IPS-15b (cell line): ENCODE measurements at regions not wholly inside any gene's neighbourhood (a gene's known extent, or its start where the extent isn't known, plus 50 kb on each side); places are given as distances from the start of the nearest gene placed in this dataset.

Experiments
- H3K27me3 ChIP-seq: one replicate; pipeline ENCODE4 v1.6.1; 2013; ENCODE audit warnings: low read length; ENCODE audit not compliant: control insufficient read depth, insufficient read depth
- H3K36me3 ChIP-seq: one replicate; pipeline ENCODE4 v1.6.1; 2013; ENCODE audit warnings: low read length; ENCODE audit not compliant: control insufficient read depth, insufficient read depth
- H3K4me1 ChIP-seq: one replicate; pipeline ENCODE4 v1.6.1; 2013; ENCODE audit warnings: mild to moderate bottlenecking, low read length; ENCODE audit not compliant: control insufficient read depth, insufficient read depth
- H3K4me3 ChIP-seq: one replicate; pipeline ENCODE4 v1.5.1; 2013; ENCODE audit warnings: low read depth, low read length
- H3K9ac ChIP-seq: one replicate; pipeline ENCODE4 v1.6.1; 2013; ENCODE audit warnings: low read depth, mild to moderate bottlenecking, low read length
- H3K9me3 ChIP-seq: one replicate; pipeline ENCODE4 v1.6.1; 2013; ENCODE audit warnings: mild to moderate bottlenecking, low read length; ENCODE audit not compliant: control insufficient read depth, insufficient read depth

GRCh38 chrX:791479-792034, 161.0 kb downstream of the SHOX start:
- no peaks in the 10 kb centered on the region for H3K27me3 ChIP-seq
- no peaks in the 10 kb centered on the region for H3K36me3 ChIP-seq
- H3K9me3 ChIP-seq, result no peaks in the 10 kb centered on the region
- H3K4me3 ChIP-seq, result no peak overlapping the region
- no peak overlapping the region for H3K9ac ChIP-seq
- peaks cover 13% of the 10 kb centered on the region for H3K4me1 ChIP-seq

- no peaks in the 10 kb centered on the region for H3K27me3 ChIP-seq
- no peak overlapping the region for H3K9ac ChIP-seq
Measured at GRCh38 chrX:790783-791360, 160.3 kb downstream of the SHOX start.

GRCh38 chrX:790041-790506, 159.5 kb downstream of the SHOX start:
- no peaks in the 10 kb centered on the region for H3K27me3 ChIP-seq
- peaks cover 13% of the 10 kb centered on the region for H3K4me1 ChIP-seq
- H3K4me3 ChIP-seq, result no peak overlapping the region
- H3K36me3 ChIP-seq, result no peaks in the 10 kb centered on the region
- H3K9me3 ChIP-seq, result no peaks in the 10 kb centered on the region
- no peak overlapping the region for H3K9ac ChIP-seq

More at GRCh38 chrX:790783-791360, 160.3 kb downstream of the SHOX start:
- no peaks in the 10 kb centered on the region for H3K9me3 ChIP-seq
- peak overlapping the region; percentile 26 for H3K4me3 ChIP-seq
- no peaks in the 10 kb centered on the region for H3K36me3 ChIP-seq
- peaks cover 13% of the 10 kb centered on the region for H3K4me1 ChIP-seq

GRCh38 chrX:789096-789495, 158.5 kb downstream of the SHOX start:
- H3K4me1 ChIP-seq, result peaks cover 13% of the 10 kb centered on the region
- H3K27me3 ChIP-seq, result no peaks in the 10 kb centered on the region
- H3K4me3 ChIP-seq, result no peak overlapping the region
- H3K36me3 ChIP-seq, result no peaks in the 10 kb centered on the region
- no peaks in the 10 kb centered on the region for H3K9me3 ChIP-seq
- H3K9ac ChIP-seq, result no peak overlapping the region

GRCh38 chrX:786441-786881, 155.9 kb downstream of the SHOX start:
- no peaks in the 10 kb centered on the region for H3K36me3 ChIP-seq
- H3K27me3 ChIP-seq, result no peaks in the 10 kb centered on the region
- no peak overlapping the region for H3K9ac ChIP-seq
- H3K9me3 ChIP-seq, result no peaks in the 10 kb centered on the region
- H3K4me3 ChIP-seq, result no peak overlapping the region
- peaks cover 11% of the 10 kb centered on the region for H3K4me1 ChIP-seq

- Histone ChIP-seq H3K9me3 (no peaks in the 10 kb centered on the region), H3K4me3 (no peak overlapping the region), H3K9ac (no peak overlapping the region), H3K4me1 (peaks cover 7% of the 10 kb centered on the region), H3K36me3 (no peaks in the 10 kb centered on the region), H3K27me3 (no peaks in the 10 kb centered on the region)
Measured at GRCh38 chrX:784829-785228, 154.2 kb downstream of the SHOX start.

- H3K9me3 ChIP-seq, result no peaks in the 10 kb centered on the region
- no peak overlapping the region for H3K4me3 ChIP-seq
- no peaks in the 10 kb centered on the region for H3K27me3 ChIP-seq
- no peak overlapping the region for H3K9ac ChIP-seq
- H3K36me3 ChIP-seq, result no peaks in the 10 kb centered on the region
- peaks cover 4% of the 10 kb centered on the region for H3K4me1 ChIP-seq
Measured at GRCh38 chrX:781224-782204, 150.9 kb downstream of the SHOX start.

GRCh38 chrX:776529-777230, 146.1 kb downstream of the SHOX start:
- Histone ChIP-seq H3K27me3 (no peaks in the 10 kb centered on the region), H3K9me3 (no peaks in the 10 kb centered on the region), H3K9ac (no peak overlapping the region), H3K4me1 (peaks cover 4% of the 10 kb centered on the region), H3K36me3 (no peaks in the 10 kb centered on the region), H3K4me3 (no peak overlapping the region)

- Histone ChIP-seq H3K27me3 (no peaks in the 10 kb centered on the region), H3K4me1 (peaks cover 1% of the 10 kb centered on the region), H3K9me3 (no peaks in the 10 kb centered on the region)
Measured at GRCh38 chrX:776061-776460, 145.5 kb downstream of the SHOX start.

GRCh38 chrX:774536-774935, 143.9 kb downstream of the SHOX start:
- no peaks in the 10 kb centered on the region for H3K27me3 ChIP-seq
- H3K36me3 ChIP-seq, result no peaks in the 10 kb centered on the region
- H3K4me1 ChIP-seq, result peaks cover 2% of the 10 kb centered on the region
- no peak overlapping the region for H3K9ac ChIP-seq
- no peaks in the 10 kb centered on the region for H3K9me3 ChIP-seq
- H3K4me3 ChIP-seq, result no peak overlapping the region

More at GRCh38 chrX:776061-776460, 145.5 kb downstream of the SHOX start:
- Histone ChIP-seq H3K9ac (no peak overlapping the region), H3K36me3 (no peaks in the 10 kb centered on the region), H3K4me3 (no peak overlapping the region)

GRCh38 chrX:773292-774025, 142.9 kb downstream of the SHOX start:
- Histone ChIP-seq H3K4me3 (no peak overlapping the region), H3K27me3 (no peaks in the 10 kb centered on the region), H3K36me3 (no peaks in the 10 kb centered on the region), H3K9me3 (no peaks in the 10 kb centered on the region), H3K4me1 (peaks cover 4% of the 10 kb centered on the region), H3K9ac (no peak overlapping the region)
